DND-41 (cell line): ENCODE measurements at regions not wholly inside any gene's neighbourhood (a gene's known extent, or its start where the extent isn't known, plus 50 kb on each side); places are given as distances from the start of the nearest gene placed in this dataset.

Experiments
- ATAC-seq: fragments of 200-7000 bp; cut with Tn5 transposase; 3 replicates; pipeline ENCODE4 v1.9.1; 2021; ENCODE audit warnings: low read depth; ENCODE audit not compliant: insufficient read depth
- DNase-seq: peaks from one replicate; pipeline ENCODE4 v3.0.0-alpha.2; 2020
- H2AFZ ChIP-seq: 2 replicates; pipeline ENCODE4 v1.6.0; 2012; ENCODE audit warnings: low read depth, low read length
- H3K27ac ChIP-seq: 2 replicates; pipeline ENCODE4 v1.5.1; 2012; ENCODE audit warnings: low read length, inconsistent platforms
- H3K27me3 ChIP-seq: fragments of 200-600 bp; sonication (generic); 2 replicates; pipeline ENCODE4 v1.6.0; 2012; ENCODE audit warnings: low read length, mild to moderate bottlenecking, inconsistent platforms; ENCODE audit not compliant: insufficient read depth, poor library complexity
- H3K36me3 ChIP-seq: 2 replicates; pipeline ENCODE4 v1.5.1; 2012; ENCODE audit warnings: low read length, inconsistent platforms; ENCODE audit not compliant: insufficient read depth
- H3K4me1 ChIP-seq: 2 replicates; pipeline ENCODE4 v1.5.1; 2012; ENCODE audit warnings: mild to moderate bottlenecking, low read length; ENCODE audit not compliant: insufficient read depth
- H3K4me2 ChIP-seq: 2 replicates; pipeline ENCODE4 v1.6.0; 2012; ENCODE audit warnings: mild to moderate bottlenecking, moderate library complexity, low read length, inconsistent platforms; ENCODE audit not compliant: insufficient read depth
- H3K4me3 ChIP-seq, 2 experiments: fragments of 200-600 bp in 1 of 2; shearing (Covaris generic) in 1 of 2; 2 replicates each; pipeline ENCODE4 v1.5.1; 2012 to 2016; ENCODE audit warnings: inconsistent platforms in 2 of 2, low read length in 2 of 2, mild to moderate bottlenecking in 2 of 2, low read depth in 1 of 2, moderate library complexity in 1 of 2
- H3K79me2 ChIP-seq: 2 replicates; pipeline ENCODE4 v1.6.0; 2012; ENCODE audit warnings: low read length, inconsistent platforms; ENCODE audit not compliant: insufficient read depth
- H3K9ac ChIP-seq: 2 replicates; pipeline ENCODE4 v1.6.0; 2012; ENCODE audit warnings: low read depth, mild to moderate bottlenecking, inconsistent platforms, low read length, moderate library complexity
- H3K9me3 ChIP-seq: 2 replicates; pipeline ENCODE4 v1.5.1; 2012; ENCODE audit warnings: low read length, moderate library complexity, mild to moderate bottlenecking, inconsistent platforms; ENCODE audit not compliant: insufficient read depth, severe bottlenecking
- H4K20me1 ChIP-seq: 2 replicates; pipeline ENCODE4 v1.6.0; 2012; ENCODE audit warnings: low read length; ENCODE audit not compliant: insufficient read depth
- CTCF ChIP-seq: IDR thresholded peaks from 2 replicates; pipeline ENCODE4 v1.5.1; 2012; ENCODE audit warnings: borderline replicate concordance, low read length, moderate library complexity, mild to moderate bottlenecking; ENCODE audit not compliant: poor library complexity, severe bottlenecking; ENCODE audit errors: extremely low read depth
- EZH2 ChIP-seq: IDR thresholded peaks from 3 replicates; pipeline ENCODE4 v1.6.1; 2012; ENCODE audit warnings: borderline replicate concordance, low read depth, mild to moderate bottlenecking, moderate library complexity, low read length, inconsistent platforms; ENCODE audit not compliant: severe bottlenecking

- Histone ChIP-seq H3K27ac (peak overlapping the region; percentile 86), H3K36me3 (no peaks in the 10 kb centered on the region), H3K79me2 (no peaks in the 10 kb centered on the region), H3K4me1 (peaks cover 65% of the 10 kb centered on the region), H3K27me3 (no peaks in the 10 kb centered on the region), H4K20me1 (no peaks in the 10 kb centered on the region), H3K9ac (peak overlapping the region; percentile 30; the same call in 1 of the 2 replicates), H3K4me3 (no peak overlapping the region), H3K9me3 (peaks cover 2% of the 10 kb centered on the region), H2AFZ (no peak overlapping the region), H3K4me2 (peak overlapping the region; percentile 28)
- TF ChIP-seq EZH2: no peak
- TF ChIP-seq CTCF: no peak
- ATAC-seq (peak; percentile 86), DNase-seq (peak; percentile 81)
Measured at GRCh38 chr20:60959971-60960370, 292.1 kb upstream of the CDH4 start.

DNA sequence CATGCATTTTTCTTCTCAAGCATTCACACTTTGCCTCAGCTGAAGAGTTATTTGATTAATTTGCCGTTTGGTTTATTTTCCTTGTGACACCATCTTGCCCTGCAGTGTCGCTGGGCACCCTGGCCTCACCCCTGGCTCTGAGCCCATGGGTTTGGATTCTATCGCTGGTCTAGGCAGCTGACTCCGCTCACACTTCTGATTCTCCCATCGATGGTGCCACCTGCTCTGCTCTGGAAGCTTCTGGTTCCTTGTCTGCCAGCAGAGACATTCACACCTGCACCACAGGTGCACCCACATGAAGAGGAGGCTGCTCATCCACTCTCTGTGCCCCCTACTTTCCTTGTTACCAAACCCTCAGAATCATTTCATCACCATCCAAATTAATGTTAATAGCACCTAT, 291.6 kb upstream of the CDH4 start:
- H3K9me3 ChIP-seq: peaks cover 2% of the 10 kb centered on the region
- peak overlapping the region; percentile 28 for H3K4me2 ChIP-seq
- H3K9ac ChIP-seq: peak overlapping the region; percentile 30; the same call in 1 of the 2 replicates
- DNase-seq (peak; percentile 75), ATAC-seq (peak; percentile 59)
- no peaks in the 10 kb centered on the region for H3K27me3 ChIP-seq
- no peaks in the 10 kb centered on the region for H3K79me2 ChIP-seq
- no peak overlapping the region for H2AFZ ChIP-seq
- TF ChIP-seq EZH2 (no peak), CTCF (no peak)
- no peaks in the 10 kb centered on the region for H3K36me3 ChIP-seq
- H3K27ac ChIP-seq: peak overlapping the region; percentile 86
- H4K20me1 ChIP-seq: no peaks in the 10 kb centered on the region
- peaks cover 65% of the 10 kb centered on the region for H3K4me1 ChIP-seq
- peak overlapping the region in 1 of 2 experiments; percentile 3; a peak in 1 of 4 replicates for H3K4me3 ChIP-seq

- Histone ChIP-seq H3K4me1 (peaks cover 64% of the 10 kb centered on the region), H4K20me1 (no peaks in the 10 kb centered on the region), H3K9me3 (peaks cover 2% of the 10 kb centered on the region), H2AFZ (no peak overlapping the region), H3K36me3 (no peaks in the 10 kb centered on the region), H3K4me3 (no peak overlapping the region), H3K27me3 (no peaks in the 10 kb centered on the region), H3K79me2 (no peaks in the 10 kb centered on the region), H3K4me2 (no peak overlapping the region), H3K9ac (no peak overlapping the region), H3K27ac (peak overlapping the region; percentile 86)
- TF ChIP-seq CTCF (no peak), EZH2 (no peak)
- DNase-seq: no peak
- no peak for ATAC-seq
Measured at GRCh38 chr20:60961551-60961950, 290.5 kb upstream of the CDH4 start.
